ENCODE measurements at regions not wholly inside any gene's neighbourhood (a gene's known extent, or its start where the extent isn't known, plus 50 kb on each side); places are given as distances from the start of the nearest gene placed in this dataset.
"Not testable (repeated sequence)": the region's sequence is repeated elsewhere in the genome, so short reads cannot be mapped to it uniquely, and the experiment has no call there.

DNA sequence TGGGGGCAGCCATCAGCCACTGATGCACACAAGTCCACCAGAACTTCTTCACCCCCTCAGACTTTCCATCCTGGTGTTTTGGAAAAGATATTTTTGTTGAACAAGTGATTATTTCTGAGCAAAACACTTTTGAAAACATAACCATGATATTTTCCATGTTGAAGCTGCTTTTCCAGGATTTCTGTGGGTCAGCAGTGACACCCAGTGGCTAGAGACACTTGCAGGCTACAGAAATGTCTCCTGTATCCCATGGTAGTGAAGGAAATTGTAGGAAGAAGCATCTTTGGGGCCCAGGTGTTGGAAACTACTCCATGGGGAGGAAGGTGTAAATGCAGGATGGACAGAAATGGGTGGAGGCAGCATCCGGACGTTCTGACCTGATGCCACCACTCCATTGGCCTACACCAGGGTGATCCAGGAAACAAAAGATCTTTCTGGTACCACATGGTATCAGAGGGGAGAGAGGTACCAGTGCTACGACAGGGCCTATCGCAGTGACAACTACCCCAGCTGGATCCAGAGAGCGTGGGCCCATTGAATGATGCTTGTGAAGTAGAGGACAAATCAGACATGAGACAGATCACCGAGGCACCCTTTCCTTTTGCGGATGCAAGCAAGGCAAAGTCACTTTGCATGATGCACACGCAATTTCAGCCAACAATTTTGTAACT lies 111.7 kb upstream of the COBL start:
- DNase-seq (ENCODE audit: extremely low read depth in 1 of 2, low read depth in 1 of 2): no peak

DNA sequence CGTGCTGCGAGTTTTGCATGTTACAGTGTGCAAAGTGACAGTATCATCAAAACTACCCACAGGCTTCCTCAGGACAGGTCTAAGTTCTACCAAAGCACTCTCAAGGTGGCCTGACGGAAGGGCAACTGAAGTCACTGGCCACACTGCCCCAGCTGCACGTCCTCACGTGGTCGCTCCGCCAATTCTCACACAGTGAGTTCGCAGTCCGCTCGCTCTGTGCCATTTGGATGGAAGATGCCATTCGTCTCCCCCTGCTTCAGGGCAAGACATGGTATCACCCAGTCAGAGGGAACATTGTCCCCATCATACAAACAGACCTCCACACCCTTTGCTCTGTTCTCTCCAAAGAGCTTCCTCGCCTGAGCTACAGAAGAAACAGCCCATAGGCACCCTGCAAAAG lies 109.6 kb upstream of the COBL start:
- no peak for DNase-seq (ENCODE audit: extremely low read depth in 1 of 2, low read depth in 1 of 2)

DNA sequence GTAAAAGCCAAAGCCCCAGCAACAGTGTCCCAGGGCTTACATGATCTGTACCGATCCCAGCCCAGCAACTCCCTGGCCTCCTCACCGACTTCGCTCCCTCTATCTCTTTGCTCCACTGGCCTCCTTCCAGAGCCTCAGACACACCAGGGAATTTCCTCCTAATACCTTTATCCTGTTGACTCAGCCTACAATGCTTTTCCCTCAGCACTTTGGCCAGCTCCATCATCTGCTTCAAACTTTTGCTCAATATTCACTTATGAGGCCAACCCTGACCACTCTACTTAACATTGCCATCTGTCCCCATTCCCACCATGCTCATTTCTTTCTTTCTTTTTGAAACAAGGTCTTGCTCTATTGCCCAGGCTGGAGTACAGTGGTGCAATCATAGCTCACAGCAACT lies 93.3 kb upstream of the COBL start:
- DNase-seq (ENCODE audit: extremely low read depth in 1 of 2, low read depth in 1 of 2): not testable (repeated sequence)

DNA sequence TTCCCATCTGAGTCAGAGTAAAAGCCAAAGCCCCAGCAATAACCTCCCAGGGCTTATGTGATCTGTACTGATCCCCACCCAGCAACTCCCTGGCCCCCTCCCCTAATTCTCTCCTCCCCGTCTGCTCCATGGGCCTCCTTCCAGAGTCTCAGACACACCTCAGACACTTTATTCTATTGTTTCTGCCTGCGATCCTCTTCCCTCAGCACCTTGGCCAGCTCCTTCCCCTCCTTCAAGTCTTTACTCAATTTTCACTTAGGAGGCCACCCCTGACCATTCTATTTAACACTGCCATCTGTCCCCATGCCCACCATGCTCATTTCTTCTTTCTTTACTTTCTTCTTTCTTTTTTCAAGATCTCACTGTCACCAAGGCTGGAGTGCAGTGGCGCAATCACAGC lies 81.0 kb upstream of the COBL start:
- not testable (repeated sequence) for DNase-seq (ENCODE audit: extremely low read depth in 1 of 2, low read depth in 1 of 2)

DNA sequence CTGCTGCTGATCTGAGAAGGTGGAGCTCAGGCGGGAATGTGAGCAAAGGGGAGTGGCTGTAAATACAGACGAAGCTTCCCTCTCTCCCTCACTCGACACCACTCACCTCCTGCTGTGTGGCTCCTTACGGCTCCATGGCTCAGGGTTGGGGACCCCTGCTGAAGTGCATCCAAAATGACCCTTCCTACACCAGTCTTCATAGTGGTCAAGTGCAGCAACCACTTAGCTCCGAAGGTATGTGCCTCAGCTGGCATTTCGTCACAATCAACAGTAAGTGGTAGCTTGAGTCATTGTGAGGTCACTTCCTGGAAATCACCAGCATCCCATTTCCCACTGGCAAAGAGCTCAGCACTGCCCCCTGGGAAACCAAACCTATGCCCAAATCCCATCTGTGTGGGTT lies 76.4 kb upstream of the COBL start:
- DNase-seq (ENCODE audit: extremely low read depth in 1 of 2, low read depth in 1 of 2): not testable (repeated sequence)

DNA sequence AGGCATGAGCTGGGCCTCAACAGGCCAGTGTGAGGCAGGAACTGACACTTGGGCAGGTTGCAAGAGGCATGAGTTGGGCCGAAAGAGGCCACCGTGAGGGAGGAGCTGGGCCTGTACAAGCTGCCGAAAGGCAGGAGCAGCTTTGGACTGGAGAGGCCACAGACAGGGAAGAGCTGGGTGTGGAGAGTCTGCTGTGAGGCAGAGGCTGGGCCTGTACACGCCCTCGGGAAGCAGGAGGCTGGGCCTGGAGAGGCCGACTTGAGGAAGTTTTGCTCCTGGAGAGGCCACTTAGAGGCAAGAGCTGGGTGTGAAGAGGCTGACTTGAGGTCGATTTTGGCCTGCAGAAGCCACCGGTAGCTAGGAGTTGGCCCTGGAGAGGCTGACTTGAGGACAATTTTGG lies 73.3 kb upstream of the COBL start:
- not testable (repeated sequence) for DNase-seq (ENCODE audit: extremely low read depth in 1 of 2, low read depth in 1 of 2)

DNA sequence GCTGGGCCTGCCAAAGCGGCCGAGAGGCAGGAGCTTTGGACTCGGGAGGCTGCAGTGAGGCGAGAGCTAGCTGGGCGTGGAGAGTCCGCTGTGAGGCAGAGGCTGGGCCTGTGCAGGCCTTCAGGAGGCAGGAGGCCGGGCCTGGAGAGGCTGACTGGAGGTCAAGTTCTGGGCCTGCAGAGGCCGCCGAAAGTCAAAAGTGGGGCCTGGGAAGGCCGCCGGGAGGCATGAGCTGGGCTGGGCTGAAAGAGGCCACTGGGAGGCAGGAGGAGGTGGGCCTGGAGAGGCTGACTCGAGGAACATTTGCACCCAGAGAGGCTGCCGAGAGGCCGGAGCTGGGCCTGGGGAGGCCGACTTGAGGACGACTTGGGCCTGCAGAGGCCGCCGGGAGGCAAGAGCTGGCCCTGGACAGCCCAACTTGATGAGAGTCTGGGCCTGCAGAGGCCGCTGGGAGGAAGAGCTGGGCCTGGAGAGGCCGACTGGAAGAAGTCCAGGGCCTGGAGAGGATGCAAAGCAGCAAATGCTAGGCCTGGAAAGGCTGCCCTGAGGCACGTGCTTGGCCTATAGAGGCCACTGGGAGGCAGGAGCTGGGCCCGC lies 72.7 kb upstream of the COBL start:
- DNase-seq (ENCODE audit: extremely low read depth in 1 of 2, low read depth in 1 of 2): not testable (repeated sequence)

DNA sequence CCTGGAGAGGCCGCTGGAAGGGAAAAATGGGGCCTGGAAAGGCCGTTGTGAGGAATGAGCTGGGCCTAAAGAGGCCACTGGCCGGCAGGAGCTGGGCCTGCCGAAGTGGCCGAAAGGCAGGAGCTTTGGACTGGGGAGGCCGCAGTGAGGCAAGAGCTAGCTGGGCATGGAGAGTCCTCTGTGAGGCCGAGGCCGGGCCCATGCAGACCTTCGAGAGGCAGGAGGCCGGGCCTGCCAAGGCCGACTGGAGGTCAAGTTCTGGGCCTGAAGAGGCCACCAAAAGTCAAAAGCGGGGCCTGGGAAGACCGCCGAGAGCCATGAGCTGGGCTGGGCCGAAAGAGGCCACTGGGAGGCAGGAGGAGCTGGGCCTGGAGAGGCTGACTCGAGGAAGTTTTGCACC lies 71.6 kb upstream of the COBL start:
- not testable (repeated sequence) for DNase-seq (ENCODE audit: extremely low read depth in 1 of 2, low read depth in 1 of 2)

DNA sequence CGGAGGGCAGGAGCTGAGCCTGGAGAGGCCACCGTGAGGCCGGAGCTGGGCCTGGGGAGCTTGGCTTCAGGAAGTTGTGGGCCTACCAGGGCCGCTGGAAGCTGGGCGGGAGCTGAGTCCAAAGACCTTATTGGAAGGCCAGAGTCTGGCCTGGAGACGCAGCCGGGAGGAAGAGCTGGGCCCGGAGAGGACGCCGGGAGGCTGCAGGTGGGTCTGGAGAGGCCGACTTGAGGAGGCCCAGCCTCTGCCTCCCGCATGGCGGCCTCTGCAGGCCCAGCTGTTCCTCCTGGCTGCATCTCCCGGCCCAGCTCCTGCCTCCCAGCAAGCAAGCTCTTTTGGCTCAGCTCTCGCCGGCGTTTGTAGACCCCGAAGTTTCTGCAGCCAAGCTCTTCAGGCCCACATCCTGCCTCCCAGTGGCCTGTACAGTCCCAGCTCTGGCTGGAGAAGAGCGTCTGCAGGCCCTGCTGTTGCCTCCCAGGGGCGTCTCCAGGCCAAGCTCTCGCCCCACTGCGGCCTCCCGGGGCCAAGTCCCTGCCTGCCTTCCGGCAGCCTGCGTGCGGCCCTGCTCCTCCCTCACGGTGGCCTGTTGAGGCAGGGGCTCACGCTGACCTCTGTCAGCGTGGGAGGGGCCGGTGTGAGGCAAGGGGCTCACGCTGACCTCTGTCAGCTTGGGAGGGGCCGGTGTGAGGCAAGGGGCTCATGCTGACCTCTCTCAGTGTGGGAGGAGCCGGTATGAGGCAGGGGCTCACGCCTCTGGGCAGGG lies 70.4 kb upstream of the COBL start:
- DNase-seq (ENCODE audit: extremely low read depth in 1 of 2, low read depth in 1 of 2): not testable (repeated sequence)

DNA sequence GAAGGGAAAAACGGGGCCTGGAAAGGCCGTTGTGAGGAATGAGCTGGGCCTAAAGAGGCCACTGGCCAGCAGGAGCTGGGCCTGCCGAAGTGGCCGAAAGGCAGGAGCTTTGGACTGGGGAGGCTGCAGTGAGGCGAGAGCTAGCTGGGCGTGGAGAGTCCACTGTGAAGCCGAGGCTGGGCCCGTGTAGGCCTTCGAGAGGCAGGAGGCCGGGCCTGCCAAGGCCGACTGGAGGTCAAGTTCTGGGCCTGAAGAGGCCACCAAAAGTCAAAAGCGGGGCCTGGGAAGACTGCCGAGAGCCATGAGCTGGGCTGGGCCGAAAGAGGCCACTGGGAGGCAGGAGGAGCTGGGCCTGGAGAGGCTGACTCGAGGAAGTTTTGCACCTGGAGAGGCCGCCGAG lies 69.6 kb upstream of the COBL start:
- not testable (repeated sequence) for DNase-seq (ENCODE audit: extremely low read depth in 1 of 2, low read depth in 1 of 2)

DNA sequence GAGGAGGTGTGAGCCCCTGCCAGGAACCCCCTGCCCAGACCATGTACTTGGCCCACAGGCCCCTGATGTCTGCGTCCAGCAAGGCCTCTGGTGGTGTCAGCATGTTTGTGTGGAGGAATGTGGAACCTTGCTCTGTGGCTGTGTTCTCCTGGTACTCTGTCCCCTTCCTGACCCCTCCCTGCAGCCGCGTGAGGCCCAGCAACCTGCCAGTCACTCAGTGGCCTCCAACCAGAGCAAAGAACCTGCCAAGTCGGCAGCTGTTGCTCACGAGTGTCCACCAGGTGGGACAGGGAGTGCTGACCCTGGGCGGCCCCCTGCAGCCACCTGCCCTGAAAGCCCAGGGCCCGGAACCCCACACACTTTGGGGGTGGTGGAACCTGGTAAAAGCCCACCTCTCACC lies 65.6 kb upstream of the COBL start:
- DNase-seq (ENCODE audit: extremely low read depth in 1 of 2, low read depth in 1 of 2): not testable (repeated sequence)

DNA sequence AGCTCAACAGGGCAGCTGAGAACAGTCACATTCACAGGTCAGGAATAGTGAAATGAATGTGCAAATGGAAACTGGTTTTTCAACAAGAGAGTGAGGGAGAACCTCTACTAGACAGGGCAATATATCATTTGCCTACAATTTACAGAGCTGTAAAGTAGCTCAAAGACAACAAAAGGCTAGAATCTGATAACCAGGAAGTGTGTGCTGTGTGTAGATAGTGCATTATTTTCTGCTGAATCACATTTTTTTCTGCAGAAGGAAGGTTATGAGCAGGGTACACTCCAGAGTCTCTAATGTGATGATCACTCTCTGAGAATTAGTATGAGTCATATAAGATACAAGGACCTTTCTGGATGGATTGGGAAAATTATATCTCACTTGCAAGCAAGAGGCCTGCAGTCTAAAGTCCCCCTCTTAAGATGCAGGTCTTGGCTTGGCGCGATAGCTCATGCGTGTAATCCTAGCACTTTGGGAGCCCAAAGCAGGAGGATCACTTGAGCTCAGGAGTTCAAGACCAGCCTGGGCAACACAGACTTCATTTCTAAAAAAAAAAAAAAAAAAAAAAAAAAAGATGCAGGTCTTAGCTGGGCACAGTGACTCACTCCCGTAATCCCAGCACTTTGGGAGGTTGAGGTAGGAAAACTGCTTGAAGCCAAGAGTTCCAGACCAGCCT lies 59.9 kb upstream of the COBL start:
- DNase-seq (ENCODE audit: extremely low read depth in 1 of 2, low read depth in 1 of 2): no peak

DNA sequence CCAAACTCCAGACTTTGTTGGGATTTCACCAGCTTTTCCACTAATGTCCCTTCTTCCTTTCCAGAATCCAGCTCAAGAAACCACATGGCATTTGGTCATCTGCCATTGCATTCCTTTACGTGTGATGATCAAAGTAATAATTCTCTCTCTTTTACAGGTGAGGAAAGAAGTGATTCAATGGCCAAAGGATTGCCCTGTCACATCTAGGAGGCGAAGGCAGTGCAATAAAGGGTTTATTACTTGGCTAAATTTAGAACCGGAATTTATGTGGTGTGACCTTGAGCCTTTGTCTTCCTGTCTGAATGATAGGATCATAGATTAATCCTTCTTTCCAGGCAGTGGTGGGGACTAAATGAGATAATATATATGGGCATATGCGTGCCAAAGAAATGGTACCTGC lies 58.3 kb upstream of the COBL start:
- DNase-seq (ENCODE audit: extremely low read depth in 1 of 2, low read depth in 1 of 2): no peak

DNA sequence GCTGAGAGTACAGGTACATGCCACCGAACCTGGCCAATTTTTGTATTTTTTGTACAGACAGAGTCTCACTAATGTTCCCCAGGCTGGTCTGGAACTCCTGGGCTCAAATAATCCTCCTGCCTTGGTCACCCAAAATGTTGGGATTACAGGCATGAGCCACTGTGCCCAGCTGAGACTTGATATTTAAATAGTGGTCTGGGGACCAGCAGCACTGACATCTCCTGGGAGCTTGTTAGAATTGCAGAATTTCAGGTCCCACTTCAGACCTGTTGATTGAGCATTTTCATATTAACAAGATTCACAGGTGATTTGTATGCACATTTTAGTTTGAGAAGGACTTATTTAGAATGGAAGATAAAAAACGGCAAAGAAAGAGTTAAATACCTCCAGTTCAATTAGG lies 57.0 kb upstream of the COBL start:
- DNase-seq (ENCODE audit: extremely low read depth in 1 of 2, low read depth in 1 of 2): not testable (repeated sequence)

DNA sequence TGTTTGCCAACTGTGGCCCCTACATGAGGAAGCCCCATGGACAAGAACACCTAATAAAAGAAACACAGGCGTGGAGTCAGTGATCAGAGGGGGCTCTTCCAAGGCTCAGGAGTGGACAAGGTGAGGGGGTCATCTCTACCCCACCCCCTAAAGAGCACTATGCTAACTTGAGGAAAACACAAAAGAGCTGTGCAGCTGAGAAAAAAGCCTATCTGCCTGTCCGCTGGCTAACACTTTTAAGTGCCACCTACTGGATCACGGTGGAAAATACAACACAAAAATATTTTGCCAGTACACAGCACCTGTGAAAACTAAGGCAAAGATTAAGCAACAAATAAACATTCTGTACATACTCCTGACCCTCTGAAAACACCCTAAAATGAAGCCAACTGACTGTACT lies 53.1 kb upstream of the COBL start:
- no peak for DNase-seq (ENCODE audit: extremely low read depth in 1 of 2, low read depth in 1 of 2)

DNA sequence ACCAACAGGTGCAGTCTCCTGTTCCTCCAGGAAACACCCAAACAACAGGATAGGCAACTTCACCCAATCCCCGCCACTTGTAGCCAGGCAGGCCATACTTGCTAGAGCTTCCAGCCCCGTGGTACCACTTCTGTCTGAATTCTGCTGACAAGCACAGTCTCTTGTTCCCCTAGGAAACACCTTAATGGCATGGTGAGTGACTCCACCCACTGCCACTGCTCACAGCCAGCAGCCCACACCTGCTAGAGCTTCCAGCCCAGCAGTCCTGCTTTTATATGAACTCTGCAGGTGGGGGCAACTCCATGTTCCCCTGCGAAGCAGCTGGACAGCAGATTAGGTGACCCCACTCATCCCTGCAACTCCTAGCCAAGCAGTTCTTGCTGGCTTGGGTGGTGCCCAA lies 52.6 kb upstream of the COBL start:
- not testable (repeated sequence) for DNase-seq (ENCODE audit: extremely low read depth in 1 of 2, low read depth in 1 of 2)

DNA sequence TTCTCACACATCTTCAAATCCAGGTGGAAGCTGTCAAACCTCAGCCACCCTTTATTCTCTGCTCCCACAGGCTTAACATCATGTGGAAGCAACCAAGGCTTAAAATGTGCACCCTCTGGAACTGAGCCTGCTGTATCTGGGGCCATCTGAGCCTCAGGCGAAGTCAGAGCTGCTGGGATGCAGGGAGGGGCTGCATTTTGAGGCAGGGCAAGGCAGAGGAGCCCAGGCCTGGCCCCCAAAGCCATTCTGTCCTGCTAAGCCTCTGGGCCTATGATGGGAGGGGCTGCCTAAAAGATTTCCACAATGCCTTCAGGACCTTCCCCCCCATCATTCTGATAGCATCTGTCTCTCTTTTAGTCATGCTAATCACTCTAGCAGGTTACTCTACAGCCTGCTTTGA lies 51.7 kb upstream of the COBL start:
- no peak for DNase-seq (ENCODE audit: extremely low read depth in 1 of 2, low read depth in 1 of 2)

DNA sequence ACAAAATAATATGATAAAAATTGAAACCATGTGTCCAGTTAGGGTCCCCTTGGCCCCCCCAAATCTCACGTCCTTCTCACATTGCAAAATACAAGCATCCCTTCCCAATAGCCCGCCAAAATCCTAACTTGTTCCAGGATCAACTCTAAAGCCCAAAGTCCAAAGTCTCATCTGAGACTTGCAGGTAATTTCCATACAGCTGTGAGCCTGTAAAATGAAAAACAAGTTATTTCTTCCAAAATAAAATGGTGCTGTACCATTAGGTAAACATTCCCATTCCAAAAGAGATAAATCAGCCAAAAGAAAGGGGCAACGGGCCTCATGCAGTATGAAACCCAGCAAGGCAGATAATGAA lies 51.0 kb upstream of the COBL start:
- DNase-seq (ENCODE audit: extremely low read depth in 1 of 2, low read depth in 1 of 2): no peak

DNA sequence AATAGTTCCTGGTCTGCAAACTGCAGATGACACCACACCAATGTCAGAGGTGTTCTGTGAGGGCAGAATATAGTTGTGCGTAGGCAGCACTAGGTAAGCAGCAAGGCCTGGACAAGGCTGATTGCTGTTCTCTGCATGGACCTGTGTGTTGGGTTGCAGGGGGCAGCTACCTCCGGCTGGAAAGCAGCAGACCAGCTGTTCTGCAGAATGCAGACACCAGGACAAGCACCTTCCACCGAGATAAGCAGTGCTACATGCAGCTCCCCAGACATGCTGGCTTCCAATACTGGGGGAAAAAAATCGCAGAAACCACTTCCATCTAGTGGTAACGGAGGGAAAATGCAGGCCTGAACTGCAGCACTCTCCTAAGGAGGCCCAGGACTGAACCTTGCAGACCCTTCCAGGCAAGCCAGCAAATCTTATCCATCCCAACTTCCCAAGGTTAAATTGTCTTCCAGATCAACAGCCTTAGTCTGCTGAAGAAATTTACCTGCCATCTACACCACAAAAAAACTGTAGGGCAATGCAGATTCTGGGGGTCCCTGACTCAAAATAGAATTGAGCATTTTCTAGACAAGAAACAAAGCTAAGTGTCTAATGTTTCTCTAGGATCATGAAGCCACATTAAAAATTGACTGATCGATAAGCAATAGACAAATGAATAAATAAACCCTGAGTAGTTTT lies 50.5 kb upstream of the COBL start:
- no peak for DNase-seq (ENCODE audit: extremely low read depth in 1 of 2, low read depth in 1 of 2)
